AG20443 (cell line): ENCODE measurements at regions not wholly inside any gene's neighbourhood (a gene's known extent, or its start where the extent isn't known, plus 50 kb on each side); places are given as distances from the start of the nearest gene placed in this dataset.
"Not testable (repeated sequence)": the region's sequence is repeated elsewhere in the genome, so short reads cannot be mapped to it uniquely, and the experiment has no call there.

Source experiments
- DNase-seq: peaks from one replicate; pipeline ENCODE4 v3.0.0; 2012; ENCODE audit warnings: low spot score, mixed read lengths

- no peak for DNase-seq
These were observed 1007.4 kb upstream of the NOVA1 start for GRCh38 chr14:27605282-27605681.

GRCh38 chr14:27608377-27608776 lies 1010.5 kb upstream of the NOVA1 start:
- DNase-seq = no peak

GRCh38 chr14:27612121-27612520 lies 1014.3 kb upstream of the NOVA1 start:
- no peak for DNase-seq

- DNase-seq = no peak
These were observed 1015.3 kb upstream of the NOVA1 start for GRCh38 chr14:27613102-27613501.

GRCh38 chr14:27623782-27624181 lies 1025.9 kb upstream of the NOVA1 start:
- no peak for DNase-seq

GRCh38 chr14:27634056-27634970 lies 1036.5 kb upstream of the NOVA1 start:
- no peak for DNase-seq

GRCh38 chr14:27640688-27641087 lies 1042.9 kb upstream of the NOVA1 start:
- not testable (repeated sequence) for DNase-seq

- DNase-seq = no peak
These were observed 1044.5 kb upstream of the NOVA1 start for GRCh38 chr14:27642251-27642866.

GRCh38 chr14:27660683-27661082 lies 1062.8 kb upstream of the NOVA1 start:
- DNase-seq = no peak

- no peak for DNase-seq
These were observed 1070.7 kb upstream of the NOVA1 start for GRCh38 chr14:27668531-27668930.

- no peak for DNase-seq
These were observed 1074.2 kb upstream of the NOVA1 start for GRCh38 chr14:27672047-27672446.

- not testable (repeated sequence) for DNase-seq
These were observed 1075.2 kb upstream of the NOVA1 start for GRCh38 chr14:27672811-27673737.

GRCh38 chr14:27686137-27686536 lies 1080.5 kb upstream of the FOXG1 start:
- DNase-seq = no peak

GRCh38 chr14:27688841-27689444 lies 1077.6 kb upstream of the FOXG1 start:
- no peak for DNase-seq

- no peak for DNase-seq
These were observed 1054.2 kb upstream of the FOXG1 start for GRCh38 chr14:27712364-27712763.

- DNase-seq = no peak
These were observed 1051.0 kb upstream of the FOXG1 start for GRCh38 chr14:27715561-27715960.

- DNase-seq = no peak
These were observed 1044.8 kb upstream of the FOXG1 start for GRCh38 chr14:27721760-27722159.

- no peak for DNase-seq
These were observed 1041.1 kb upstream of the FOXG1 start for GRCh38 chr14:27725482-27725881.

GRCh38 chr14:27727251-27727770 lies 1039.3 kb upstream of the FOXG1 start:
- no peak for DNase-seq

GRCh38 chr14:27730204-27730603 lies 1036.4 kb upstream of the FOXG1 start:
- DNase-seq = no peak

- DNase-seq = no peak
These were observed 1026.9 kb upstream of the FOXG1 start for GRCh38 chr14:27739657-27740156.
